ENCODE measurements at regions not wholly inside any gene's neighbourhood (a gene's known extent, or its start where the extent isn't known, plus 50 kb on each side); places are given as distances from the start of the nearest gene placed in this dataset.
"Not testable (repeated sequence)": the region's sequence is repeated elsewhere in the genome, so short reads cannot be mapped to it uniquely, and the experiment has no call there.

DNA sequence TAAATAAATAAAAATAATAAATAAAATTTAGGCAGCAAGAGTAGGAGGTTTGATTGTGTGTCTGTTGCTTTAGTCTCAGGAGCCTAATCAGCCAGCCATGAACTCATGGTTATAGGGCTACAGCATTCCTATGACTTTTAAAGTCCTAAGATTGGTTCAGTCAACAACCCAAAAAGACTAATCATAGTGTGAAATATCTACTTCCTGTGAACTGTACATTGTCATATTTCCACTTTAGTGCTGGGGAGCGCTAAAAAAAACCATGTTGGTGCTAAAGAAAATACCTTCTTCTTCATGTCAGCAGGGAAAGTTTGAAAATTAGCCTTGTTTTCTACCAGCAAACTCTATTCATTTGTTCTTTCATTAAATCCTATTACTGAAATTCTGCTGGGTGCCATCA lies 521.6 kb downstream of the RNF144A start:
- Histone ChIP-seq H3K27ac (ENCODE audit: low read length) (no peak overlapping the region), H3K4me1 (ENCODE audit: control insufficient read depth, insufficient read depth, low read length) (peaks cover 10% of the 10 kb centered on the region), H3K9me3 (ENCODE audit: control insufficient read depth in 2 of 2, low read length in 2 of 2) (peaks cover 5 to 6% of the 10 kb centered on the region in 2 donors), H3K36me3 (ENCODE audit: control insufficient read depth in 2 of 2, insufficient read depth in 2 of 2, low read length in 2 of 2) (no peaks in the 10 kb centered on the region), H3K4me3 (ENCODE audit: low read length in 2 of 2) (no peak overlapping the region), H3K27me3 (ENCODE audit: control insufficient read depth in 1 of 2, insufficient read depth in 2 of 2, low read length in 2 of 2) (no peaks in the 10 kb centered on the region), H3K9ac (ENCODE audit: low read length in 2 of 2) (no peak overlapping the region)

DNA sequence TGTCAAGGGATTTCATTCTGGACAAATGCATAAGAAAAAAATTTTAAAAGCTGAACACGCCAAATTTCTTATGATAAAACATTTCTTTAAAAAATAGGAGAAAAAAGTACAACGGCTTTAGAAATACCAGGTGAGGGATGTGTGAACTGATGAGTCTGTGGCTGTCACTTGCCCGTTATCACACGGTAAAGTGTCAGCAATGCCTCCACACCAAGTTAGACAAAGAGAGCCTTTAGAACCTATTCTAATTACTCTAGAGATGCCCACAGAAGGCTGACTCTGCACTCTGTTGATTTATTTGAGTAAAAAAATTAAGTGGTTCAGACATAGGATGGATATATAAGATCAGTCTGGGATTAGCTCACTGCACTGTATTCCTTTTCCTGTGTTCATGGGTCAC lies 523.8 kb downstream of the RNF144A start:
- no peaks in the 10 kb centered on the region for H3K9me3 ChIP-seq (ENCODE audit: control insufficient read depth in 2 of 2, low read length in 2 of 2)
- H3K4me3 ChIP-seq (ENCODE audit: low read length in 2 of 2) = no peak overlapping the region
- H3K9ac ChIP-seq (ENCODE audit: low read length in 2 of 2) = no peak overlapping the region
- H3K4me1 ChIP-seq (ENCODE audit: control insufficient read depth, insufficient read depth, low read length) = peaks cover 10% of the 10 kb centered on the region
- H3K36me3 ChIP-seq (ENCODE audit: control insufficient read depth in 2 of 2, insufficient read depth in 2 of 2, low read length in 2 of 2) = no peaks in the 10 kb centered on the region
- no peaks in the 10 kb centered on the region for H3K27me3 ChIP-seq (ENCODE audit: control insufficient read depth in 1 of 2, insufficient read depth in 2 of 2, low read length in 2 of 2)
- H3K27ac ChIP-seq (ENCODE audit: low read length) = no peak overlapping the region

DNA sequence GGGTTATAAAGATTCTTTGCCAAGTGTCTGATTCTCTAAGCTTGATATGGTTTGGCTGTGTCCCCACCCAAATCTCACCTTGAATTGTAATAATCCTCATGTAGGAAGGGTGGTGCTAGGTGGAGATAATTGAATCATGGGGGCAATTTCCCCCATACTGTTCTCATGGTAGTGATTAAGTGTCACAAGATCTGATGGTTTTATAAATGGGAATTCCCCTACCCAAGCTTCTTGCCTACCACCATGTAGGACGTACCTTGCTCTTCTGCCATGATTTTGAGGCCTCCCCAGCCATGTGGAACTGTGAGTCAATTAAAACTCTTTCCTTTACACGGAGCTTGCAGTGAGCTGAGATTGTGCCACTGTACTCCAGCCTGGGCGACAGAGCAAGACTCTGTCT lies 524.6 kb downstream of the RNF144A start:
- H3K9me3 ChIP-seq (ENCODE audit: control insufficient read depth in 2 of 2, low read length in 2 of 2); H3K27ac ChIP-seq (ENCODE audit: low read length); H3K4me1 ChIP-seq (ENCODE audit: control insufficient read depth, insufficient read depth, low read length); H3K36me3 ChIP-seq (ENCODE audit: control insufficient read depth in 2 of 2, insufficient read depth in 2 of 2, low read length in 2 of 2); H3K9ac ChIP-seq (ENCODE audit: low read length in 2 of 2); H3K27me3 ChIP-seq (ENCODE audit: control insufficient read depth in 1 of 2, insufficient read depth in 2 of 2, low read length in 2 of 2); H3K4me3 ChIP-seq (ENCODE audit: low read length in 2 of 2): not testable (repeated sequence)

DNA sequence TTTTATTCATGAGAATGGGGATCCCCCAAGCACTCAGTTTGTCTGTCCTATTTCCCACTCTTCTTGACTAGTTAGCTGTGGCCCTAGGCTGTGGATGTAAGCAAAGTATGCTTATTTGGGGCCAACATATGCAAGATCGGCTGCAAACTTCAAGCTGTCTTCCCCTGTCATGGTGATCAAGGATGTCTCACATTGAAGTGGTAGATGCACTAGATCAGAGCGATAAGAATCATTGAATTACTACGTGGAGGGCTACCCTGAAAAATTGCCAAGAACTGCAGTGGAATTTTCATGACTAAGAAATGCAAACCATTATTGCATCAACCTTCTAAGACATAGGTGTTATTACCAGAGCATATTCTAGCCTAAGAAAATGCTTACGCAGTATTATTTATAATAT lies 527.4 kb downstream of the RNF144A start:
- Histone ChIP-seq H3K27me3 (ENCODE audit: control insufficient read depth in 1 of 2, insufficient read depth in 2 of 2, low read length in 2 of 2) (no peaks in the 10 kb centered on the region), H3K9me3 (ENCODE audit: control insufficient read depth in 2 of 2, low read length in 2 of 2) (no peaks in the 10 kb centered on the region), H3K4me3 (ENCODE audit: low read length in 2 of 2) (no peak overlapping the region), H3K27ac (ENCODE audit: low read length) (no peak overlapping the region), H3K4me1 (ENCODE audit: control insufficient read depth, insufficient read depth, low read length) (no peaks in the 10 kb centered on the region), H3K36me3 (ENCODE audit: control insufficient read depth in 2 of 2, insufficient read depth in 2 of 2, low read length in 2 of 2) (no peaks in the 10 kb centered on the region), H3K9ac (ENCODE audit: low read length in 2 of 2) (no peak overlapping the region)

DNA sequence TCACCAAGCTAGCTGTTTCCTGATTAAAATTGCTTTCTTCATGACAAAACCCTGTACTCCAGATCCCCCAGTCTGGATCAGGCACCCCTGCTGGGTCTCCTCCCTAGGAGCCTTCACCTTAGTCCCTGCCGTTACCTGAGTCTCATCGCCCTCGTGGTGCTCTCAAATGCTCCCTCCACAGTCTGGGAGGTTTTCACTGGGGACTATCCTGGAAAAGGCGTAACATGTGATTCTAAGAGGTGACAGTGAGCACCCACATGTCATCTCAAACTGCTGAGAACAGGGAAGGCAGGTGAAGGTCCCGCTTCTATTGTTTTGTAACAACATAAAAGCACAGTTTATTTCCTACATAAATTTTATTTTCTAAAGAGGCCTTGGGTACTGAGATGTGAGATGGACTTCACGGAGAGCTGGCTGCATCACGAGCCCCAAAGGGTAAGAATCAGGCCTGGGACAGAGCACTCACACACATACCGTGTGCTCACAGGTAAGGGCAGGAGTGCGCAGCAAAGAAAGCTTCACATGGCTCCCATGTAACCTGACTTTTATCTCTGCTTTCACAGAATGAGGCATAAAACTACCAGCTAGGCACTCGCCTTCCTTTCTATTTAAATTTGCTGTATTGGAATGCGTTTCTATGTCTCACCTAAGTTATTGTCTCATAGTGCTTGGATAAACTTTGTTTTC lies 531.5 kb downstream of the RNF144A start:
- no peak overlapping the region for H3K27ac ChIP-seq (ENCODE audit: low read length)
- no peaks in the 10 kb centered on the region for H3K9me3 ChIP-seq (ENCODE audit: control insufficient read depth in 2 of 2, low read length in 2 of 2)
- no peaks in the 10 kb centered on the region for H3K4me1 ChIP-seq (ENCODE audit: control insufficient read depth, insufficient read depth, low read length)
- no peak overlapping the region for H3K9ac ChIP-seq (ENCODE audit: low read length in 2 of 2)
- H3K36me3 ChIP-seq (ENCODE audit: control insufficient read depth in 2 of 2, insufficient read depth in 2 of 2, low read length in 2 of 2) = no peaks in the 10 kb centered on the region
- no peaks in the 10 kb centered on the region for H3K27me3 ChIP-seq (ENCODE audit: control insufficient read depth in 1 of 2, insufficient read depth in 2 of 2, low read length in 2 of 2)
- H3K4me3 ChIP-seq (ENCODE audit: low read length in 2 of 2) = no peak overlapping the region

DNA sequence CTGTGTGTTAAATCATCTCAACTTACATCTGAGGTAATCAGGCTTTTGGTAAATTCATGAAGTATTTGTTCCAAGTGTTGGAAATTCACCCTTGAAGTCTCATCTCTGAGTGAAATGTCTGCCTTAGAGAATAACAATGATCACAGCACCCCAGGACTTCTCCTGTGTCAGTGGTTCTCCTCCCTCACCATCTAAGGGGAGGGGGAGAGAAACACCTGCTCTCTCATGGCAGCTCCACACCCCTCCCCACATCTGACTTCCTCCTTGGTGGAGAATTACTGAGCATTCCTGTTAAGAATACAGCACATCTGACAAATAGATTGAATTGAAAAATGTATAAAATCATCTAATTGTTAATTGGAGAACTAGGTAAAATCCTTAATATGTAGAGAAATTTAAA lies 532.1 kb downstream of the RNF144A start:
- Histone ChIP-seq H3K27ac (ENCODE audit: low read length) (no peak overlapping the region), H3K36me3 (ENCODE audit: control insufficient read depth in 2 of 2, insufficient read depth in 2 of 2, low read length in 2 of 2) (no peaks in the 10 kb centered on the region), H3K9me3 (ENCODE audit: control insufficient read depth in 2 of 2, low read length in 2 of 2) (no peaks in the 10 kb centered on the region), H3K4me1 (ENCODE audit: control insufficient read depth, insufficient read depth, low read length) (no peaks in the 10 kb centered on the region), H3K4me3 (ENCODE audit: low read length in 2 of 2) (no peak overlapping the region), H3K9ac (ENCODE audit: low read length in 2 of 2) (no peak overlapping the region), H3K27me3 (ENCODE audit: control insufficient read depth in 1 of 2, insufficient read depth in 2 of 2, low read length in 2 of 2) (no peaks in the 10 kb centered on the region)

DNA sequence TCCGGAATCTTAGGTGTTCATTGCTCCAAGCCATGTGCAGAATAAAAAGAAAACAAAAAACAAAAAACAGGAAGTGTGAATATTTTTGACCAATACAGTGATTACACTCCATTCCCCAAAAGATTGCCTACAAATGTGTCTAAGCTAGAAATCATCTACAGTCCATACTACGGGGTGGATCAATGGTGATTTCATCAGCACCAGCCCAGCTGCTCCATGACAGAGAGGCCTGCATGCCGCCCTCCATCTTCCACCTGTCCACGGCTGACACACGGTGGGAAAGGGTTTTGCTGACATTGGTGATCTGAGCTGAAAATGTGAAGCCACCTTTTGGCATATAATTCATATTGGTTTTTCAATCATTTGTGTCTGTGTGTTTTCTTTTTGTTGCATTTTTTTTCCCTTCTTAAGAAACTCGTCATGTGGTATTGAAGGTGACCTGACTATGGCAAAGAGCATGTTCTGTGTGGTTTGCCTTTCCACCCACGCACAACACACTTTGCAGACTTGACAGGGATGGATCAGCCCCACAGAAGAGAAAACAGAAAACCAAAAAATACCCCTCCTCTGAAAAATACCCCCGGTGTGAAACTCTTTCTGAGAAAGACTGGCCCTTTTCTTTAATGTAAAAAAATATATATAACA lies 533.1 kb downstream of the RNF144A start:
- Histone ChIP-seq H3K4me3 (ENCODE audit: low read length in 2 of 2) (no peak overlapping the region), H3K27me3 (ENCODE audit: control insufficient read depth in 1 of 2, insufficient read depth in 2 of 2, low read length in 2 of 2) (peaks cover 0 to 2% of the 10 kb centered on the region in 2 donors), H3K4me1 (ENCODE audit: control insufficient read depth, insufficient read depth, low read length) (no peaks in the 10 kb centered on the region)

DNA sequence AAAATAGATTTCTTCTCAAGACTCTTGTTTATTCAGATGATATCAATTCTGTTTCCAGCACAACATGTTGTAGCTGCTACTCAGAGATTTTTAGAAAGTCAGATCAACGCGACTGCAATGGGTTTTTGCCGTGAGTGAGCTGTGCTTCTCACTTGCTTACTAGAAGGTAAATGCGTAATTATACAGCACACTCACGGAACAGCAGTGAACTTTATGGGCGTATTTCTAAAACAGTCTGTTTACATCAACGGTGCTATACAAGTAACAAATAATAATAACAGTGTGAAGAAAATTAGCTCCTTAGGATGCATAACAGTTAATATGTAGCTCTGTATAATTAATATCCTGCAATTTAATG lies 533.6 kb downstream of the RNF144A start:
- Histone ChIP-seq H3K9ac (ENCODE audit: low read length in 2 of 2) (no peak overlapping the region), H3K9me3 (ENCODE audit: control insufficient read depth in 2 of 2, low read length in 2 of 2) (no peaks in the 10 kb centered on the region), H3K27ac (ENCODE audit: low read length) (no peak overlapping the region), H3K36me3 (ENCODE audit: control insufficient read depth in 2 of 2, insufficient read depth in 2 of 2, low read length in 2 of 2) (no peaks in the 10 kb centered on the region), H3K27me3 (ENCODE audit: control insufficient read depth in 1 of 2, insufficient read depth in 2 of 2, low read length in 2 of 2) (peaks cover 0 to 2% of the 10 kb centered on the region in 2 donors), H3K4me1 (ENCODE audit: control insufficient read depth, insufficient read depth, low read length) (no peaks in the 10 kb centered on the region), H3K4me3 (ENCODE audit: low read length in 2 of 2) (no peak overlapping the region)

More for the DNA sequence above, 533.1 kb downstream of the RNF144A start:
- no peak overlapping the region for H3K27ac ChIP-seq (ENCODE audit: low read length)
- H3K9ac ChIP-seq (ENCODE audit: low read length in 2 of 2) = no peak overlapping the region
- H3K9me3 ChIP-seq (ENCODE audit: control insufficient read depth in 2 of 2, low read length in 2 of 2) = no peaks in the 10 kb centered on the region
- no peaks in the 10 kb centered on the region for H3K36me3 ChIP-seq (ENCODE audit: control insufficient read depth in 2 of 2, insufficient read depth in 2 of 2, low read length in 2 of 2)

DNA sequence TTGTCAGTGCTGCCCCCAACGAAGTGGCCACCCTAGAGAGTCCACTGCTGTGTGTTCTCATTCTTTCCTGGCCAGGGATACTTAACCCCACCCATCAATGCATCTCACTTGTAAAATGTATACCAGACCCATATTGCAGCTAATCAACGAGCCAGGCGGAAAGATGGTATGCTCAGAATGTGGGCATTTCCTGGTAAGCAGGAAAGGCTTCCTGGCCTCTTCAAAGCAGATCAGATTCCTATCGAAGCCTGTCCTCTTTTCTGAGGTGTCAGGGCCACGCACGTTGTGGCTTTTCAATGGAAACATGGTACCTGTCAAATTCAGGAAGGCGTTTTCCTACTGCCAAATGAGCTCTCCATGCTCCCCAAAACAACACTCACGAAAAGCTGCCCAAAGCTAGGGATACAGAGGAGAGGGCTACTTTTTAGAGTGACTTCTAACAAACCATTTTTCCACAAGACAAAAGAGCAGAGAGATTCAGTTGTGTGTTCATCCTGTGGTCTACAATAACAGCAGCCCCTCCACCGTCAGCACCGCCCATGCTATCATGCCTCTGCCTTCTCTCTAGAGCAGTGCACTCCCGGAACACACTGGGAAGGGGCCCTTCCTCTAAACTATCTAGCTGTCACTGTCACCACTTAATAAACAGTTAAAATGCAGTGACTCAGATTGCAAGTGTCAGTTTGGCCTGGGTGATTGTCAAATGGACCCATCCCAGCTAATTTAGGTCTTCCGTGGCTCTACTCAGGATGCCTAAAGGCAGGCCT lies 535.1 kb downstream of the RNF144A start:
- Histone ChIP-seq H3K9ac (ENCODE audit: low read length in 2 of 2) (no peak overlapping the region), H3K4me3 (ENCODE audit: low read length in 2 of 2) (no peak overlapping the region), H3K9me3 (ENCODE audit: control insufficient read depth in 2 of 2, low read length in 2 of 2) (no peaks in the 10 kb centered on the region), H3K27ac (ENCODE audit: low read length) (no peak overlapping the region), H3K36me3 (ENCODE audit: control insufficient read depth in 2 of 2, insufficient read depth in 2 of 2, low read length in 2 of 2) (no peaks in the 10 kb centered on the region), H3K27me3 (ENCODE audit: control insufficient read depth in 1 of 2, insufficient read depth in 2 of 2, low read length in 2 of 2) (peaks cover 0 to 2% of the 10 kb centered on the region in 2 donors), H3K4me1 (ENCODE audit: control insufficient read depth, insufficient read depth, low read length) (no peaks in the 10 kb centered on the region)

DNA sequence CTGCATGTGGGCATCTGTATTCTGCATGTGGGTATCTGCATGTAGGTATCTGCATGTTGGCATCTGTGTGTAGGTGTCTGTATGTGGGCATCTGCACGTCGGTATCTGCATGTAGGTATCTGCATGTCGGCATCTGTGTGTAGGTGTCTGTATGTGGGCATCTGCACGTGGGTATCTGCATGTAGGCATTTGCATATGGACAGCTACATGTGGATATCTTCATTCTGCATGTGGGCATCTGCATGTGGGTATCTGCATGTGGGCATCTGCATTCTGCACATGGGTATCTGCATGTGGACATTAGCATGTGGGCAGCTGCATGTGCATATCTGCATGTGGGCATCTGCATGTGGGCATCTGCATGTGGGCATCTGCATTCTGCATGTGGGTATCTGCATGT lies 537.4 kb downstream of the RNF144A start:
- H3K4me3 ChIP-seq (ENCODE audit: low read length in 2 of 2) = no peak overlapping the region
- H3K27me3 ChIP-seq (ENCODE audit: control insufficient read depth in 1 of 2, insufficient read depth in 2 of 2, low read length in 2 of 2) = peaks cover 0 to 2% of the 10 kb centered on the region in 2 donors
- no peaks in the 10 kb centered on the region for H3K36me3 ChIP-seq (ENCODE audit: control insufficient read depth in 2 of 2, insufficient read depth in 2 of 2, low read length in 2 of 2)
- no peak overlapping the region for H3K9ac ChIP-seq (ENCODE audit: low read length in 2 of 2)
- no peaks in the 10 kb centered on the region for H3K9me3 ChIP-seq (ENCODE audit: control insufficient read depth in 2 of 2, low read length in 2 of 2)
- H3K27ac ChIP-seq (ENCODE audit: low read length) = no peak overlapping the region
- H3K4me1 ChIP-seq (ENCODE audit: control insufficient read depth, insufficient read depth, low read length) = no peaks in the 10 kb centered on the region

DNA sequence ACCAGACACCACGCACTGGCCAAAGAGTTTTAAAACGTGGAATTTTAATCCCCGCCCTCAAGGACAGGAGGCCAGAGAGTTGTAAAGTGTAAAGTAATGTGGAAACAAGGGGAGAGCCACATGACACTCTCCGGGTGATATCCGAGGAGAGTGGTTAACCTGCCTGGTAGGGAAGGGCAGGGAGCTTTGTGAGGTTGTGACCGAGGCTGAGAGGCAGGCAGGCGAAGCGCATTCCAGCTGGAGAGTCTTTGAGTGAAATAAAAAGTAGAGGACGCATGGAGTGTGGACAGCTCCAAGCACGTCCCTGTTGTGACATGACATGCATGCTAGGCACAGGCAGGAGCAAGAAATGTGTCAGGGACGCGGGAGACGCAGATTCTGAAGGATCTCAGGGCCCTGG lies 539.5 kb downstream of the RNF144A start:
- Histone ChIP-seq H3K4me1 (ENCODE audit: control insufficient read depth, insufficient read depth, low read length) (no peaks in the 10 kb centered on the region), H3K27ac (ENCODE audit: low read length) (no peak overlapping the region), H3K4me3 (ENCODE audit: low read length in 2 of 2) (no peak overlapping the region), H3K9ac (ENCODE audit: low read length in 2 of 2) (no peak overlapping the region), H3K36me3 (ENCODE audit: control insufficient read depth in 2 of 2, insufficient read depth in 2 of 2, low read length in 2 of 2) (no peaks in the 10 kb centered on the region), H3K9me3 (ENCODE audit: control insufficient read depth in 2 of 2, low read length in 2 of 2) (no peaks in the 10 kb centered on the region), H3K27me3 (ENCODE audit: control insufficient read depth in 1 of 2, insufficient read depth in 2 of 2, low read length in 2 of 2) (peaks cover 0 to 2% of the 10 kb centered on the region in 2 donors)

Data from stomach smooth muscle (tissue), 2 donors.